HL-60/S4 (cell line): ENCODE measurements at regions not wholly inside any gene's neighbourhood (a gene's known extent, or its start where the extent isn't known, plus 50 kb on each side); places are given as distances from the start of the nearest gene placed in this dataset.
"Not testable (repeated sequence)": the region's sequence is repeated elsewhere in the genome, so short reads cannot be mapped to it uniquely, and the experiment has no call there.

Experiments used
- in situ Hi-C: fragments of 300-500 bp; cut with MboI; formaldehyde crosslinking; loops from 2 replicates; pipeline ENCODE4 v1.14.3; 2022; ENCODE audit warnings: low sequenced_read_pairs

DNA sequence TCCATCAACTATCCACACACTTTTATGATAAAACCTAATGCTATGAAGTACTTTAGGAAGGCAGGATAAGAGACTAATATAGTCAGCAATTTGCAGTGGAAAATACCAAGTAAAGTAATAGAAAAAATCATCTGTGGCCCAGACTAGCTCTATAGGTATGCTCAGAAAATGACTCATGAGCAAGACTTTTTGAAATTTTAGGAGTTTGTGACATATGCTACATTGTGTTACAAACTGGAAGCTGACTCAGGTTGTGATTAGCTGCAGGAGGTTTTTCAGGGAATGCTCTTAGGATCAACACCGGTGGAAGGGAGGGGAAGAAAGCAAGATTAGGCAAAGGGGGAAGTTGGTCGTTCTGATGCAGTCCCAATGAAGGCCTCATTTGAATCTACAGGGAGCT, 56.1 kb downstream of the FEZF1 start:
- in situ Hi-C loops, result no loop called here

DNA sequence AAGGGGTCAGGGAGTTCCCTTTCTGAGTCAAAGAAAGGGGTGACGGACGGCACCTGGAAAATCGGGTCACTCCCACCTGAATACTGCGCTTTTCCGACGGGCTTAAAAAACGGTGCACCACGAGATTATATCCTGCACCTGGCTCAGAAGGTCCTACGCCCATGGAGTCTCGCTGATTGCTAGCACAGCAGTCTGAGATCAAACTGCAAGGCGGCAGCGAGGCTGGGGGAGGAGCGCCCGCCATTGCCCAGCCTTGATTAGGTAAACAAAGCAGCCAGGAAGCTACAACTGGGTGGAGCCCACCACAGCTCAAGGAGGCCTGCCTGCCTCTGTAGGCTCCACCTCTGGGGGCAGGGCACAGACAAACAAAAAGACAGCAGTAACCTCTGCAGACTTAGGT, 65.8 kb downstream of the FEZF1 start:
- in situ Hi-C loops, result not testable (repeated sequence)

DNA sequence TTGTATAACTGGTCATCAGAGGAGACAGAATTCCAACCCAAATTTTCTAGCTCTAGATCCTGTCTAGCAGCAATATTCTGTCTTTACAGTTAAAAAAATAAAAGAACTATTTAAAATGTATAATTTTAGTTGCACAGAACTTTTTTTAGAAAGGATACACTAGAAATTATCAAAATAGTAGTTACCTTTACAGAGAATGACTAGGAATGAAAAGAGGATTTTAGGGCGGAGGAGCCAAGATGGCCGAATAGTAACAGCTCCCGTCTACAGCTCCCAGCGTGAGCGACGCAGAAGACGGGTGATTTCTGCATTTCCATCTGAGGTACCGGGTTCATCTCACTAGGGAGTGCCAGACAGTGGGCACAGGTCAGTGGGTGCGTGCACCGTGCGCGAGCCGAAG, 66.3 kb downstream of the FEZF1 start:
- in situ Hi-C loops, result not testable (repeated sequence)

DNA sequence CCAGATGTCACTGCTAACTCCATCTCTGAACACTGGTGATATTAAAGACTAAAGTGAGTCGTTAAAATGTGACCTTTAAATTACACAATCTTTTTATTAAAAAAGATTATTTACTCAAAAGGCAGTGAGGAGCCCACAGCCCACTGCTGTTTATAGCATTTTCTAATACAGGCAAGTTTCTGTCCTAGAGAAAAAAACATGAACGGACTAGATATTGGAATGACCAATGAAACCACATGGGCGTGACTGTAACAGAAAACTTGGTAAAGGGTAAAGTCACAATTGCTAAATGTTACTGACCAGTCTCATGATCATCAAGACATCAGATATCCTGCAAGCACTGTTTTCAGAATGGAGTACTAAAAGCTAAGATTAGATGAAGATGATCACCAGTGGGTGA, 78.7 kb downstream of the FEZF1 start:
- in situ Hi-C loops, result no loop called here

DNA sequence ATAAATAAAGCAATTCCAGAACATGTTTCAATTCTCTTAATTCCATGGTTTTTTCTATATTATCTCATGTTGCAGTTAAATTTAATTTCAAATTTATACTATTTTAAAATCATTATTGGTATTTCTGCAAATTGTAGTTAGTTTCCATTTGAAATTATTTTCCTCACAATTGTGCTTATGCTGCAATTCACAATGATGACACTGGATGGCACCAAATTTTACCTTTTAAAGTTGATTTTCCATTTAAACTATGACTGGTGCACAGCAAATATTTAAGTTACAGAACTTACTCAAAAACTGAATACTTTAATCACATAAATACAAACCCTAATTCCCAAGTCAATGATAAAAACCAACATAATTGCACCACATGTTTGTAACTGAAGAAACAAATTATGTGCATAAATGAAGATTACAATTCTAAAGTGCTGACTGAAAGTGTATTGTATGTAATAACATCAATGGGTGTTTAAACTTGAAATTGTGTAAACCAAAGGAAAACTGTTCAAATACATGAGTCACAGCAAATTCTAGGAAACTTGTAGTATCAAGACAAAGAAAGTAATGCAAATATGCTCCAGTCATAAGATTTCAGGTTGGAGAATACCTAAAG, 75.3 kb upstream of the AASS start:
- in situ Hi-C loops, result loop anchor here (25.0 kb wide), 1 partner anchor 318 kb away; no protein-coding TSS in a partner anchor

DNA sequence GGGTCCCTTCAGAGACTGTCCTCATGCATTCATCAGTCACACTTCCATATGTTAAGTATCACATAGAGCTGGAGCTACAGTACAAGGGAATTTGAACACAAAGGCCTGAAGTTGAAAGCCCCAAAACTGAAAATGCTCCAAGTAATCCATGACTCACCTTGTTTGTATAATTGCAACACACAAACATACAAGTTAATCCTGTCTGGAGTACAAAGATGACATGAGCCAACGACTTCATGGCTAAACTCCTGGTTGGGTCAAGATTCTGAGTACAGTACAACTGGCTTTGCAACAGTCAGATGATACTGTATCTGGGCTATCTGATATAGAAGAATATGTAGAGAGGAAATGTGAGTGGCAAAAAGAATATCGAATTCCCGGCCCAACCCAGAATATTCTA, 73.1 kb upstream of the AASS start:
- in situ Hi-C loops, result loop anchor here (25.0 kb wide), 1 partner anchor 320 kb away; no protein-coding TSS in a partner anchor

DNA sequence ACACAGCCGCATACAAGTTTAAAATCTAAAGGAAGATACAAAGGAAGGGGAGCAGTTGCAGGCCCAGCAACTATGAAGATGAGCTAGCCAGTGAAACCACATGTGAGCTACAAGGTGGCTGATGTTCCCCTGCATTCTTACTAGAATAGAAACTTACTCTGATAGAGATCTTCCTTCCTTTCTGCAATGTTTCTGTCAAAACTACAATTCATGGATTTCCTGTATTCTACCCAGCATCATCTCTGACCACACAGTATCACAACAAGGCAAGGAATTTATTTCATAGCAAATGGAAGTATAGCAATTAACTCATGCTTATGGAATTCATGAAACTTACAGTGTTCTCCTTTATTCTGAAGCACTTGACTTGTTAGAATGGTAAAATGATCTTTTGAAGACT, 68.7 kb upstream of the AASS start:
- in situ Hi-C loops, result loop anchor here (25.0 kb wide), 1 partner anchor 325 kb away; no protein-coding TSS in a partner anchor

DNA sequence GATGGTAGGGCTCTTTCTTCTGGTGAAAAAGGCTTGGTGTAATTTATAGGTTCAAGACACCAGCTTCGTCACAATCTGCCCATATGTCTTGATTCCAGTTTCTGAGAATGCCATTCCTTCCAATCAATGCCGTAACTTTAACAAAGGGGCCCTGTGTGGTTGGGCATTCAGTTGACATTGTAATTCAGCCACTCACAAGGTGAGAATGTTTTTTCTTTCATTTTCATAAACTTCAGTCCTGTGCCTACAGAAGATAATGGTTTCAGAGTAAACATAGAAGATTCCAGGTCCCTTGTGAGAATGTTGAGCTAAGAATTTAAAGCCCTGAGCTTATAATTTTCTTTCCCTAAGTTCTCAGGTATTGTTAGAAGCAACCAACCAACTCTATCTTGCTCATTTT, 67.3 kb upstream of the AASS start:
- in situ Hi-C loops, result loop anchor here (25.0 kb wide), 1 partner anchor 326 kb away; no protein-coding TSS in a partner anchor

DNA sequence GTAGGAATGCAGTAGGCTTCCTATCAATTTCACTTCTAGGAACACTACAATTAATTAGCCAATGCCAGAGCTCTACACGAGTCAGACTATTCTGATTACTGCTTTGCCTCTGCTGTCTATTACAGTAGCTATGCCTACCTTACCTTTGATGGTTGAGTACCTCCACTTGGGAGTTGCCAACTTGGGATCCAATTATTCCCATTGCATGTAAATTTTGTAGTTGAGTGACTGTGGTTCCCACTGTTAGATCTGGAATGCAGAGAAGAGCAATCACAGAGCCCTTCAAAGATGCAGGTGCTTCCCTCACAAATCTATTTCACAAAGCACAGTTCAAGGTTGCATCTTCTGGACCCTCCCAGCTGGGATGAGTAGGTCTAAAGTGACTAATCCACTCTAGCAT, 62.9 kb upstream of the AASS start:
- in situ Hi-C loops, result loop anchor here (25.0 kb wide), 1 partner anchor 330 kb away; no protein-coding TSS in a partner anchor

DNA sequence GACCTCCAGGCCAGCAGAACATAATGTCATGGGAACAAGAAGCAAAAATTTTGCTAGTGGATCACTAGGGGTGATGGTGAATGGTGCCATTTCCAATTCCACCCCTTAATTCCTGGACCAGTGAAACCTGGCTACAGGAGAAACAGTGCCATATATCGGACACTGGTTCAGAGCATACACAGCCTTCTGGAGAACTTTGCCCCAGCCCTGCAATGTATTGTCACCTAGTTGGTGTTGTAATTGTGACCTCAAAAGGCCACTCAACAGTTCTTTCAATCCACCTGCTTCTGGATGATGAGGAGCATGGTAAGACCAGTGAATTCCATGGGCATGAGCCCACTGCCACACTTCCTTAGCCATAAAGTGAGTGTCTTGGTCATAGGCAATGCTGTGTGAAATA, 59.8 kb upstream of the AASS start:
- in situ Hi-C loops, result loop anchor here (25.0 kb wide), 1 partner anchor 333 kb away; no protein-coding TSS in a partner anchor

DNA sequence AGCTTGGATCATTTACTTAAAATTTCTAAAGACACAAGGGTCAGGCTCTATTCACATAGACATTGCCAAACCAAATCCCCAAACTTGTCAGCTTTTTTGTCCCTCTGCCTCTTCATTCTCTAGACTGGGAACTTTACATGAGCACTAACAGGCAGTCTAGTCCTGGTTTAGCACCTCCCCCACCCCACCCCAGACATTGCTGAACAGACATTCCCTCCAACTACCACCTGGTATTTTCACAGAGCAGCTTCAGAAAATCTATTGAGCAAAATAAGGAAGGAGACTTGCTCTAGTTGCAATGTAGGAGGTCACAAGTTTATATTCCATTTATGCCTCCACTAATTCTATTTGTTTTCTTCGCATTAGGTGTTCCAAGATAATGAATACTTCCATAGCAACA, 56.8 kb upstream of the AASS start:
- in situ Hi-C loops, result loop anchor here (25.0 kb wide), 1 partner anchor 336 kb away; no protein-coding TSS in a partner anchor

DNA sequence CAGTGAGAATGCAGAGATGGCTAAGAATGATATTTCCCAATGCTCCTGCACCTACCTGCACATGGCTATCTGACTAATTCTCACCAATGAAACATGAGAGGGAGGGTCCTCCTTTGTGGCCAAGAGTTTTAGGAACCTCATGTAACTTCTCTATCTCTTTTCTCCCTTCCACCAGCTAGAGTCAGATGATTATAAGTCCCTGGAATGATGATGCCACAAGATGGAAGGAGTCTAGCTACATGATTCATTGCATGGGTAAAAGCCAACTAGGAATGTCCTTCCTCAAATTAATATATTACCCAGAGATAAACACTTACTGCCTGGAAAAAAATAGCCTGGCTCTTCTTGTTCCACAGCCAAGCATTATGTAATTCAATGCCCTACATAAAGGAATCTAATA, 55.1 kb upstream of the AASS start:
- in situ Hi-C loops, result no loop called here

DNA sequence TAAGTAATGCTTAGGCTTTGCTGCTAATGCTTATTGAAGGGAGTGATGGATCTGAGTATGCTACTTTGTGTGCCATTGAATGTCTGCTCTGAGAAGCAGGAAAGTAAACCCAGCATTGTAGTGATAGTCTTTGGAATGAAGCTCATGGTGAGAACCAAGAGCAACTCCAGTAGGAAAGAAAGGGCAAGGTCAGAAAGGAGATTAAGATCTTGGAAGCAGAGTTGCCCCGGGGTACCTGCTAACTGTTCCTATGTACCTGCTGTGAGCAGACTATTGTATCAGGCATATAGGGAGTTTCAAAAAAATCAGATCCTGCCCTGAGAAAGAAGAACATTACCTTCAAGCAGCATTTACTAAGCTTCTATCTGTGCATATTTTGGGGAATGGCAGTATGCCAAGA, 54.5 kb upstream of the AASS start:
- in situ Hi-C loops, result no loop called here
